Pons (tissue), 1 donor: ENCODE measurements at regions not wholly inside any gene's neighbourhood (a gene's known extent, or its start where the extent isn't known, plus 50 kb on each side); places are given as distances from the start of the nearest gene placed in this dataset.
"Not testable (repeated sequence)": the region's sequence is repeated elsewhere in the genome, so short reads cannot be mapped to it uniquely, and the experiment has no call there.

ENCODE experiments used
- DNase-seq: peaks from one replicate; pipeline ENCODE4 v3.0.0-alpha.2; 2016; ENCODE audit warnings: low spot score

- no peak for DNase-seq
These were observed 322.6 kb downstream of the MEX3B start for GRCh38 chr15:81723113-81723651.

- not testable (repeated sequence) for DNase-seq
These were observed 329.4 kb downstream of the MEX3B start for GRCh38 chr15:81716468-81716867.

- no peak for DNase-seq
These were observed 335.5 kb downstream of the MEX3B start for GRCh38 chr15:81710328-81710727.

GRCh38 chr15:81706816-81707346 is 332.9 kb upstream of the TMC3 start:
- not testable (repeated sequence) for DNase-seq

- DNase-seq, result not testable (repeated sequence)
These were observed 331.7 kb upstream of the TMC3 start for GRCh38 chr15:81705727-81706126.

- DNase-seq, result no peak
These were observed 312.0 kb upstream of the TMC3 start for GRCh38 chr15:81686021-81686420.

GRCh38 chr15:81685237-81685636 is 311.2 kb upstream of the TMC3 start:
- no peak for DNase-seq

- no peak for DNase-seq
These were observed 306.8 kb upstream of the TMC3 start for GRCh38 chr15:81680829-81681228.

GRCh38 chr15:81666839-81667238 is 292.8 kb upstream of the TMC3 start:
- no peak for DNase-seq

GRCh38 chr15:81660976-81661375 is 287.0 kb upstream of the TMC3 start:
- no peak for DNase-seq

- DNase-seq, result no peak
These were observed 279.2 kb upstream of the TMC3 start for GRCh38 chr15:81653259-81653658.

- DNase-seq, result no peak
These were observed 271.5 kb upstream of the TMC3 start for GRCh38 chr15:81645470-81645869.

- no peak for DNase-seq
These were observed 269.8 kb upstream of the TMC3 start for GRCh38 chr15:81643771-81644170.

GRCh38 chr15:81642451-81642990 is 268.5 kb upstream of the TMC3 start:
- no peak for DNase-seq

GRCh38 chr15:81636064-81636463 is 262.1 kb upstream of the TMC3 start:
- not testable (repeated sequence) for DNase-seq

- DNase-seq, result no peak
These were observed 259.9 kb upstream of the TMC3 start for GRCh38 chr15:81633889-81634288.

GRCh38 chr15:81625896-81626295 is 251.9 kb upstream of the TMC3 start:
- DNase-seq, result no peak

GRCh38 chr15:81619002-81619401 is 245.0 kb upstream of the TMC3 start:
- DNase-seq, result no peak

GRCh38 chr15:81612631-81613030 is 238.6 kb upstream of the TMC3 start:
- DNase-seq, result no peak

GRCh38 chr15:81611679-81612078 is 237.7 kb upstream of the TMC3 start:
- no peak for DNase-seq

- no peak for DNase-seq
These were observed 234.4 kb upstream of the TMC3 start for GRCh38 chr15:81608309-81608829.

GRCh38 chr15:81604713-81605112 is 230.7 kb upstream of the TMC3 start:
- no peak for DNase-seq

GRCh38 chr15:81596159-81596865 is 222.3 kb upstream of the TMC3 start:
- no peak for DNase-seq
